C4-2B (cell line): ENCODE measurements at regions not wholly inside any gene's neighbourhood (a gene's known extent, or its start where the extent isn't known, plus 50 kb on each side); places are given as distances from the start of the nearest gene placed in this dataset.
"Not testable (repeated sequence)": the region's sequence is repeated elsewhere in the genome, so short reads cannot be mapped to it uniquely, and the experiment has no call there.

Experiments
- ZFX ChIP-seq: fragments of 450-650 bp; IDR thresholded peaks from 2 replicates; pipeline ENCODE4 v1.6.1; 2017
- TF ChIP-seq, protein P1 (sequence below): fragments of 450-650 bp; conservative IDR thresholded peaks from 2 replicates; pipeline ENCODE4 v1.5.1; 2017; ENCODE audit warnings: mild to moderate bottlenecking

DNA sequence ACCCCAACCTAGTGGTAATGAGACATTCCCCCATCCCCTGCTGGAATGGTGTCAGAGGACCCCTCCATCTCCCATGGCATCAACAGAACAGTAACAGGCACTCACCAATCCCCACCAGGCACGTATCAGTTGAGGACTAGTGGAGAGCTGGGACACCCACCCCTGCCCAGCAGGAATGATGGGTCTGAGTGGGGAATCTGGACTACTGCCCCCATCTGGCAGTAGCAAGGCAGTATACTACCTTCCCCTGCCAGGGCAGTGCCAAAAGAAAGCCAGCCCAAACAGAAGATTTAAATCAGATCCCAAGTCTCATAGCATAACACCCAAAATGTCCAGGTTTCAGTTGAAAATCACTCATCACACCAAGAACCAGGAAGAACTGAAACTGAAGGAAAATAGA lies 111.2 kb upstream of the NBPF12 start:
- TF ChIP-seq, protein P1, sequence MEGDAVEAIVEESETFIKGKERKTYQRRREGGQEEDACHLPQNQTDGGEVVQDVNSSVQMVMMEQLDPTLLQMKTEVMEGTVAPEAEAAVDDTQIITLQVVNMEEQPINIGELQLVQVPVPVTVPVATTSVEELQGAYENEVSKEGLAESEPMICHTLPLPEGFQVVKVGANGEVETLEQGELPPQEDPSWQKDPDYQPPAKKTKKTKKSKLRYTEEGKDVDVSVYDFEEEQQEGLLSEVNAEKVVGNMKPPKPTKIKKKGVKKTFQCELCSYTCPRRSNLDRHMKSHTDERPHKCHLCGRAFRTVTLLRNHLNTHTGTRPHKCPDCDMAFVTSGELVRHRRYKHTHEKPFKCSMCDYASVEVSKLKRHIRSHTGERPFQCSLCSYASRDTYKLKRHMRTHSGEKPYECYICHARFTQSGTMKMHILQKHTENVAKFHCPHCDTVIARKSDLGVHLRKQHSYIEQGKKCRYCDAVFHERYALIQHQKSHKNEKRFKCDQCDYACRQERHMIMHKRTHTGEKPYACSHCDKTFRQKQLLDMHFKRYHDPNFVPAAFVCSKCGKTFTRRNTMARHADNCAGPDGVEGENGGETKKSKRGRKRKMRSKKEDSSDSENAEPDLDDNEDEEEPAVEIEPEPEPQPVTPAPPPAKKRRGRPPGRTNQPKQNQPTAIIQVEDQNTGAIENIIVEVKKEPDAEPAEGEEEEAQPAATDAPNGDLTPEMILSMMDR: not testable (repeated sequence)
- TF ChIP-seq ZFX: not testable (repeated sequence)
